GM18861 (cell line): ENCODE measurements at regions not wholly inside any gene's neighbourhood (a gene's known extent, or its start where the extent isn't known, plus 50 kb on each side); places are given as distances from the start of the nearest gene placed in this dataset.

ENCODE experiments used
- ATAC-seq: cut with Tn5 transposase; IDR thresholded peaks from one replicate; pipeline ENCODE4 v1.9.1; 2021; ENCODE audit not compliant: unreplicated experiment

- no peak for ATAC-seq
Observed at GRCh38 chr6:14968056-14968637, 277.7 kb upstream of the JARID2 start.

GRCh38 chr6:14969126-14969525 lies 276.7 kb upstream of the JARID2 start:
- no peak for ATAC-seq

- ATAC-seq = no peak
Observed at GRCh38 chr6:14972379-14973067, 273.3 kb upstream of the JARID2 start.

GRCh38 chr6:14974372-14974771 lies 271.5 kb upstream of the JARID2 start:
- no peak for ATAC-seq

GRCh38 chr6:14974792-14975470 lies 270.9 kb upstream of the JARID2 start:
- no peak for ATAC-seq

GRCh38 chr6:14975471-14975817 lies 270.4 kb upstream of the JARID2 start:
- no peak for ATAC-seq

GRCh38 chr6:14977747-14978382 lies 268.0 kb upstream of the JARID2 start:
- no peak for ATAC-seq

GRCh38 chr6:14981960-14982359 lies 263.9 kb upstream of the JARID2 start:
- ATAC-seq = no peak

GRCh38 chr6:14983599-14984518 lies 262.0 kb upstream of the JARID2 start:
- ATAC-seq = no peak

GRCh38 chr6:14984519-14984853 lies 261.4 kb upstream of the JARID2 start:
- no peak for ATAC-seq

- no peak for ATAC-seq
Observed at GRCh38 chr6:14985366-14985765, 260.5 kb upstream of the JARID2 start.

GRCh38 chr6:14986370-14986769 lies 259.5 kb upstream of the JARID2 start:
- ATAC-seq = no peak

GRCh38 chr6:14987490-14987889 lies 258.4 kb upstream of the JARID2 start:
- ATAC-seq = no peak

GRCh38 chr6:14992382-14992781 lies 253.5 kb upstream of the JARID2 start:
- no peak for ATAC-seq

- ATAC-seq = no peak
Observed at GRCh38 chr6:14995208-14995607, 250.7 kb upstream of the JARID2 start.

- ATAC-seq = no peak
Observed at GRCh38 chr6:14995966-14996602, 249.8 kb upstream of the JARID2 start.

- no peak for ATAC-seq
Observed at GRCh38 chr6:14996892-14997291, 249.0 kb upstream of the JARID2 start.

GRCh38 chr6:14997507-14997906 lies 248.4 kb upstream of the JARID2 start:
- ATAC-seq = no peak

- ATAC-seq = no peak
Observed at GRCh38 chr6:14999106-14999505, 246.8 kb upstream of the JARID2 start.

- no peak for ATAC-seq
Observed at GRCh38 chr6:15001326-15001910, 244.5 kb upstream of the JARID2 start.
